ENCODE measurements at regions not wholly inside any gene's neighbourhood (a gene's known extent, or its start where the extent isn't known, plus 50 kb on each side); places are given as distances from the start of the nearest gene placed in this dataset.

DNA sequence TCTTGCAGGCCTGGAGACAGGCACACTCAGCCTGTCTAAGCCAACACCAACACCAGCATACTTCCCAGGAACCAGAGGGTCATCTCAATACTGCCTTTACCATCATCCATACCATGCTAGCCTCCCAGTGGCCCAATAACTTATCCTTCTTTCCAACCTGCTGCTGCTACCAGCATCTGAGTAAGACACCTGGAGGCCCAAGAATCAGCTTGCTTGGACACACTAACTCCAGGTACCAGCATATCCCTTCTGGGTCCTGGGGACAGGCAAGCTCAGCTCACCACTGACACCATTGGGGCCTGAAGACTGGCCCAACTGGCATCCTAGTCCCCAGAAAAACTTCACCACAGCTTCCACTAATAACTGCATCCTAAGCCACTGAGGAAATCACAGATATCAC lies 205.3 kb downstream of the CD109 start:
- Mint-ChIP-seq H3K4me3 (ENCODE audit: low read depth) (no peak overlapping the region), H3K9me3 (ENCODE audit: low read depth) (peaks cover 16% of the 10 kb centered on the region), H3K27ac (no peak overlapping the region), H3K4me1 (ENCODE audit: low read depth) (no peaks in the 10 kb centered on the region), H3K27me3 (no peaks in the 10 kb centered on the region), H3K36me3 (ENCODE audit: insufficient read depth) (no peaks in the 10 kb centered on the region)
- no peak for DNase-seq (ENCODE audit: low spot score, unreplicated experiment)
- TF ChIP-seq, protein P1, sequence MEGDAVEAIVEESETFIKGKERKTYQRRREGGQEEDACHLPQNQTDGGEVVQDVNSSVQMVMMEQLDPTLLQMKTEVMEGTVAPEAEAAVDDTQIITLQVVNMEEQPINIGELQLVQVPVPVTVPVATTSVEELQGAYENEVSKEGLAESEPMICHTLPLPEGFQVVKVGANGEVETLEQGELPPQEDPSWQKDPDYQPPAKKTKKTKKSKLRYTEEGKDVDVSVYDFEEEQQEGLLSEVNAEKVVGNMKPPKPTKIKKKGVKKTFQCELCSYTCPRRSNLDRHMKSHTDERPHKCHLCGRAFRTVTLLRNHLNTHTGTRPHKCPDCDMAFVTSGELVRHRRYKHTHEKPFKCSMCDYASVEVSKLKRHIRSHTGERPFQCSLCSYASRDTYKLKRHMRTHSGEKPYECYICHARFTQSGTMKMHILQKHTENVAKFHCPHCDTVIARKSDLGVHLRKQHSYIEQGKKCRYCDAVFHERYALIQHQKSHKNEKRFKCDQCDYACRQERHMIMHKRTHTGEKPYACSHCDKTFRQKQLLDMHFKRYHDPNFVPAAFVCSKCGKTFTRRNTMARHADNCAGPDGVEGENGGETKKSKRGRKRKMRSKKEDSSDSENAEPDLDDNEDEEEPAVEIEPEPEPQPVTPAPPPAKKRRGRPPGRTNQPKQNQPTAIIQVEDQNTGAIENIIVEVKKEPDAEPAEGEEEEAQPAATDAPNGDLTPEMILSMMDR (IDR thresholded peaks at IDR 0.05; ENCODE audit: unreplicated experiment) = no peak

DNA sequence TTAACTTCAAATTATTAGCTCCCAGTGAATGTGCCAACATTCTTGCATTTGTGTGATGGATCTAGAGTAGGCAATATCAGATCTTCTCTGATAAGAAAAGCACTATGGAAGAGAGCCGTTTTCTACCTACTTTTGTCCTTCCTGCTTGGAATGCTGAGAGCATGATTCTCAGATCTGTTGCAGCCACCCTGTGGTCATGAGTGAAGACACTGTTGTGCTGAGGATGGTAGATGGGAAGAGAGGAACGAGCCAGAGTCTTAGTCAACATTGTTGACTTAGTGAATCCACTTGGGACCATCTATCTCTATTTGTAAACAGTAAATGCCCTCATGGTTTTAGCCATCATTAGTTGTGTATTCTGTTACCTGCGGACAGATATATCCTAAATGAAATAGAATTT lies 202.6 kb downstream of the CD109 start:
- Mint-ChIP-seq H3K36me3 (ENCODE audit: insufficient read depth) (no peaks in the 10 kb centered on the region), H3K9me3 (ENCODE audit: low read depth) (peaks cover 15% of the 10 kb centered on the region), H3K4me3 (ENCODE audit: low read depth) (no peak overlapping the region), H3K27me3 (no peaks in the 10 kb centered on the region), H3K27ac (no peak overlapping the region), H3K4me1 (ENCODE audit: low read depth) (no peaks in the 10 kb centered on the region)
- no peak for DNase-seq (ENCODE audit: low spot score, unreplicated experiment)
- TF ChIP-seq, protein P1 (IDR thresholded peaks at IDR 0.05; ENCODE audit: unreplicated experiment) = no peak

- Mint-ChIP-seq H3K27me3 (no peaks in the 10 kb centered on the region), H3K4me3 (ENCODE audit: low read depth) (no peak overlapping the region), H3K9me3 (ENCODE audit: low read depth) (no peaks in the 10 kb centered on the region), H3K4me1 (ENCODE audit: low read depth) (no peaks in the 10 kb centered on the region), H3K27ac (peak overlapping the region; percentile 49), H3K36me3 (ENCODE audit: insufficient read depth) (no peaks in the 10 kb centered on the region)
- TF ChIP-seq, protein P1 (IDR thresholded peaks at IDR 0.05; ENCODE audit: unreplicated experiment) = no peak
- DNase-seq (ENCODE audit: low spot score, unreplicated experiment) = no peak
These were observed 197.7 kb downstream of the CD109 start for GRCh38 chr6:73893696-73894095.

DNA sequence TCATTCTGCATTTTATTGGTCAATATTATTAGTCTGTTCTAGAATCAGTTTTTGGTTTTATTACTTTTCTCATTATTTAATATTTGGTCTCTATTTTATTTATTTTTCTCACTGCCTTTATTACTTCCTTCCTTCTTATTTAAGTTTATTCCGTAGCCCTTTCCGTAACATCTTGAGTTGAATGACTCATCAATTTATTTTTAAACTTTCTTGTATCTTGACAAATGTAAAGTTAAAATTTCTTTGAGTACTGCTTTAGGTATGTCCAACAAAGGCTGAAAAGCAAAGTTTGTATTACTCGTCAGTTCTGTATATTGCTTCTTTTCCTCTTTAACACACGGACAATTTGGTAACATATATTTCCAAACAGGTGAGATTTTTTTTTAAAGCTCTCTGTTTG lies 192.0 kb downstream of the CD109 start:
- no peaks in the 10 kb centered on the region for H3K9me3 Mint-ChIP-seq (ENCODE audit: low read depth)
- no peaks in the 10 kb centered on the region for H3K27me3 Mint-ChIP-seq
- H3K4me3 Mint-ChIP-seq (ENCODE audit: low read depth) = no peak overlapping the region
- TF ChIP-seq, protein P1 (IDR thresholded peaks at IDR 0.05; ENCODE audit: unreplicated experiment) = no peak
- DNase-seq (ENCODE audit: low spot score, unreplicated experiment) = no peak
- no peak overlapping the region for H3K27ac Mint-ChIP-seq
- no peaks in the 10 kb centered on the region for H3K4me1 Mint-ChIP-seq (ENCODE audit: low read depth)
- no peaks in the 10 kb centered on the region for H3K36me3 Mint-ChIP-seq (ENCODE audit: insufficient read depth)

DNA sequence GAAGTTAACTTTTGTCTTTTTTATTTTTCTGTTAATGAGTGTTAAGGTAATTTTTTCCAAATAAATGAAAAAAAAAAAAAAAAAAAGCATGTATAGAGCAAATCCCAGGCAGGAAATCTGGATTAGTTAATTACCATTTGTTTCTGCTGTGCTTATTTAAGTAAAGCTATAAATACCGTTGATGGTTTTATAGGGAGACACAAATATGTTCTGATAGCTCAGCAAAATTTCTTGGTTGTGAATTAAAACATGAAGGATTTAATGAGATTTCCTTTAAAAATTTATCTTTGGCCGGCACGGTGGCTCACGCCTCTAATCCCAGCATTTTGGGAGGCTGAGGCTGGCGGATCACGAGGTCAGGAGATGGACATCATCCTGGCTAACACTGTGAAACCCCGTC lies 189.4 kb downstream of the CD109 start:
- no peaks in the 10 kb centered on the region for H3K9me3 Mint-ChIP-seq (ENCODE audit: low read depth)
- no peak overlapping the region for H3K4me3 Mint-ChIP-seq (ENCODE audit: low read depth)
- no peak overlapping the region for H3K27ac Mint-ChIP-seq
- H3K4me1 Mint-ChIP-seq (ENCODE audit: low read depth) = no peaks in the 10 kb centered on the region
- H3K36me3 Mint-ChIP-seq (ENCODE audit: insufficient read depth) = no peaks in the 10 kb centered on the region
- TF ChIP-seq, protein P1 (IDR thresholded peaks at IDR 0.05; ENCODE audit: unreplicated experiment) = no peak
- H3K27me3 Mint-ChIP-seq = no peaks in the 10 kb centered on the region
- no peak for DNase-seq (ENCODE audit: low spot score, unreplicated experiment)
